ENCODE measurements at regions not wholly inside any gene's neighbourhood (a gene's known extent, or its start where the extent isn't known, plus 50 kb on each side); places are given as distances from the start of the nearest gene placed in this dataset.

GRCh38 chr7:25940086-25940906 lies 211.7 kb upstream of the NFE2L3 start:
- no peak for TF ChIP-seq CTCF (IDR thresholded peaks at IDR 0.05)
- H3K27me3 ChIP-seq = peaks cover 0 to 7% of the 10 kb centered on the region in 2 donors
- H3K9me3 ChIP-seq = peaks cover 0 to 5% (median 4%) of the 10 kb centered on the region in 3 donors
- DNase-seq = no peak
- no peak overlapping the region for H3K27ac ChIP-seq
- no peaks in the 10 kb centered on the region for H3K36me3 ChIP-seq
- intact Hi-C loops (cut with DNase I; ENCODE audit: low total_unique reads) = no loop called here
- no peak overlapping the region for H3K4me3 ChIP-seq
- H3K4me1 ChIP-seq = no peaks in the 10 kb centered on the region

GRCh38 chr7:25944777-25945515 lies 207.1 kb upstream of the NFE2L3 start:
- no peaks in the 10 kb centered on the region for H3K9me3 ChIP-seq
- intact Hi-C loops (cut with DNase I; ENCODE audit: low total_unique reads) = no loop called here
- peaks cover 0 to 10% of the 10 kb centered on the region in 2 donors for H3K27me3 ChIP-seq
- no peaks in the 10 kb centered on the region for H3K36me3 ChIP-seq
- DNase-seq = no peak
- no peak overlapping the region for H3K4me3 ChIP-seq
- peaks cover 0 to 6% (median 5%) of the 10 kb centered on the region in 4 donors for H3K4me1 ChIP-seq
- no peak overlapping the region for H3K27ac ChIP-seq
- TF ChIP-seq CTCF (IDR thresholded peaks at IDR 0.05) = no peak

GRCh38 chr7:25945608-25946007 lies 206.4 kb upstream of the NFE2L3 start:
- H3K4me3 ChIP-seq = no peak overlapping the region
- intact Hi-C loops (cut with DNase I; ENCODE audit: low total_unique reads) = no loop called here
- no peaks in the 10 kb centered on the region for H3K9me3 ChIP-seq
- H3K27ac ChIP-seq = no peak overlapping the region
- H3K27me3 ChIP-seq = peaks cover 0 to 13% of the 10 kb centered on the region in 2 donors
- no peak for TF ChIP-seq CTCF (IDR thresholded peaks at IDR 0.05)
- peaks cover 0 to 13% (median 11%) of the 10 kb centered on the region in 4 donors for H3K4me1 ChIP-seq
- H3K36me3 ChIP-seq = no peaks in the 10 kb centered on the region
- no peak for DNase-seq

GRCh38 chr7:25946181-25946580 lies 205.8 kb upstream of the NFE2L3 start:
- Histone ChIP-seq H3K27me3 (peaks cover 0 to 13% of the 10 kb centered on the region in 2 donors), H3K9me3 (no peaks in the 10 kb centered on the region), H3K36me3 (no peaks in the 10 kb centered on the region), H3K4me3 (no peak overlapping the region), H3K27ac (no peak overlapping the region), H3K4me1 (peaks cover 0 to 18% (median 15%) of the 10 kb centered on the region in 4 donors)
- DNase-seq = no peak
- intact Hi-C loops (cut with DNase I; ENCODE audit: low total_unique reads) = no loop called here
- no peak for TF ChIP-seq CTCF (IDR thresholded peaks at IDR 0.05)

- Histone ChIP-seq H3K4me3 (no peak overlapping the region), H3K9me3 (no peaks in the 10 kb centered on the region), H3K27me3 (peaks cover 0 to 7% of the 10 kb centered on the region in 2 donors), H3K4me1 (peaks cover 0 to 26% (median 18%) of the 10 kb centered on the region in 4 donors), H3K36me3 (no peaks in the 10 kb centered on the region), H3K27ac (no peak overlapping the region)
- DNase-seq = no peak
- TF ChIP-seq CTCF (IDR thresholded peaks at IDR 0.05) = no peak
- intact Hi-C loops (cut with DNase I; ENCODE audit: low total_unique reads) = no loop called here
Observed at GRCh38 chr7:25947669-25948516, 204.1 kb upstream of the NFE2L3 start.
